HEK293 (cell line): ENCODE measurements at regions not wholly inside any gene's neighbourhood (a gene's known extent, or its start where the extent isn't known, plus 50 kb on each side); places are given as distances from the start of the nearest gene placed in this dataset.

ENCODE experiments used
- CTCF ChIA-PET: fragments of 350-600 bp; formaldehyde crosslinking; extraction: SDS; loops from one replicate; lab custom pipeline; 2021; ENCODE audit warnings: antibody characterized with exemption; lab: Yijun Ruan, JAX
- POLR2A ChIA-PET: fragments of 300-600 bp; formaldehyde crosslinking; extraction: SDS; loops from one replicate; lab custom pipeline; 2020; ENCODE audit warnings: antibody characterized with exemption, inconsistent platforms; lab: Yijun Ruan, JAX
- H3K27ac ChIP-seq: fragments of 200-500 bp; sonication (Bioruptor generic); 2 replicates; pipeline ENCODE4 v1.5.1; 2014; ENCODE audit warnings: low read depth, low read length, control low read depth, inconsistent platforms; ENCODE audit errors: extremely low read depth
- H3K36me3 ChIP-seq, 2 experiments: fragments of 200-500 bp in 1 of 2; sonication (Bioruptor generic) in 1 of 2; 1 replicate in 1 of 2; 2 replicates in 1 of 2; pipeline ENCODE4 v1.5.1; 2014 to 2017; ENCODE audit warnings: inconsistent platforms in 2 of 2, low read length in 2 of 2; ENCODE audit not compliant: control insufficient read depth in 2 of 2, insufficient read depth in 1 of 2
- H3K4me1 ChIP-seq: fragments of 200-500 bp; sonication (Bioruptor generic); 2 replicates; pipeline ENCODE4 v1.5.1; 2014; ENCODE audit warnings: mild to moderate bottlenecking, low read length, inconsistent platforms; ENCODE audit not compliant: control insufficient read depth, insufficient read depth
- H3K4me3 ChIP-seq: 2 replicates; pipeline ENCODE4 v1.5.1; 2011; ENCODE audit warnings: low read depth, mild to moderate bottlenecking, control low read depth, low read length, moderate library complexity
- H3K9me3 ChIP-seq: fragments of 200-500 bp; sonication (Bioruptor generic); 2 replicates; pipeline ENCODE4 v1.5.1; 2014; ENCODE audit warnings: low read depth, low read length, inconsistent platforms; ENCODE audit not compliant: control insufficient read depth, insufficient read depth
- ZBTB11 ChIP-seq: fragments of 450-650 bp; formaldehyde crosslinking; conservative IDR thresholded peaks from 2 replicates; pipeline ENCODE4 v1.5.1; 2016; ENCODE audit warnings: low read depth, missing biosample characterization, missing genetic modification characterization
- ZBTB48 ChIP-seq: fragments of 450-650 bp; formaldehyde crosslinking; IDR thresholded peaks from 2 replicates; pipeline ENCODE4 v1.5.1; 2016; ENCODE audit warnings: missing biosample characterization, missing genetic modification characterization
- ZNF266 ChIP-seq: fragments of 450-650 bp; formaldehyde crosslinking; IDR thresholded peaks from 2 replicates; pipeline ENCODE4 v1.5.1; 2016; ENCODE audit warnings: missing biosample characterization, missing genetic modification characterization, low read depth
- ZNF311 ChIP-seq: fragments of 450-650 bp; formaldehyde crosslinking; IDR thresholded peaks from 2 replicates; pipeline ENCODE4 v1.5.1; 2017; ENCODE audit warnings: missing biosample characterization, missing genetic modification characterization, borderline replicate concordance
- ZNF394 ChIP-seq: fragments of 450-650 bp; formaldehyde crosslinking; IDR thresholded peaks from 2 replicates; pipeline ENCODE4 v1.5.1; 2016; ENCODE audit warnings: missing biosample characterization, missing genetic modification characterization, mild to moderate bottlenecking, moderate library complexity, borderline replicate concordance
- ZNF473 ChIP-seq: fragments of 450-650 bp; formaldehyde crosslinking; IDR thresholded peaks from 2 replicates; pipeline ENCODE4 v1.5.1; 2017; ENCODE audit warnings: missing biosample characterization, missing genetic modification characterization
- ZNF48 ChIP-seq: fragments of 450-650 bp; formaldehyde crosslinking; IDR thresholded peaks from 2 replicates; pipeline ENCODE4 v1.5.1; 2016; ENCODE audit warnings: missing biosample characterization, missing genetic modification characterization
- ZNF555 ChIP-seq: fragments of 450-650 bp; formaldehyde crosslinking; conservative IDR thresholded peaks from 2 replicates; pipeline ENCODE4 v1.5.1; 2017; ENCODE audit warnings: missing biosample characterization, mild to moderate bottlenecking, missing genetic modification characterization, inconsistent platforms
- ZNF830 ChIP-seq: fragments of 450-650 bp; IDR thresholded peaks from 2 replicates; pipeline ENCODE4 v1.5.0; 2018; ENCODE audit warnings: missing biosample characterization, missing genetic modification characterization, low read depth, mild to moderate bottlenecking, moderate library complexity
- TF ChIP-seq, protein P1 (sequence below): fragments of 450-650 bp; formaldehyde crosslinking; IDR thresholded peaks from 2 replicates; pipeline ENCODE4 v1.5.1; 2016; ENCODE audit warnings: missing biosample characterization, missing genetic modification characterization
- TF ChIP-seq, protein P2 (sequence below): fragments of 450-650 bp; formaldehyde crosslinking; IDR thresholded peaks from 2 replicates; pipeline ENCODE4 v1.5.1; 2016; ENCODE audit warnings: missing biosample characterization, missing genetic modification characterization
- TF ChIP-seq, protein P3 (sequence below): fragments of 450-650 bp; formaldehyde crosslinking; conservative IDR thresholded peaks from 2 replicates; pipeline ENCODE4 v1.5.1; 2016; ENCODE audit warnings: low read depth, missing biosample characterization, missing genetic modification characterization

GRCh38 chr10:3404381-3404780, 231.8 kb upstream of the PITRM1 start:
- TF ChIP-seq ZNF266 (tag by site-specific recombination) (no peak), ZNF830 (tag by site-specific recombination) (no peak), ZNF394 (tag by site-specific recombination) (no peak), ZNF48 (tag by site-specific recombination) (no peak), ZNF311 (tag by site-specific recombination) (no peak), ZBTB11 (tag by site-specific recombination) (no peak), ZNF555 (tag by site-specific recombination) (no peak), ZBTB48 (tag by site-specific recombination) (no peak), ZNF473 (tag by site-specific recombination) (no peak)
- TF ChIP-seq, protein P1, sequence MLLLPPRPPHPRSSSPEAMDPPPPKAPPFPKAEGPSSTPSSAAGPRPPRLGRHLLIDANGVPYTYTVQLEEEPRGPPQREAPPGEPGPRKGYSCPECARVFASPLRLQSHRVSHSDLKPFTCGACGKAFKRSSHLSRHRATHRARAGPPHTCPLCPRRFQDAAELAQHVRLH (tag by site-specific recombination): no peak
- TF ChIP-seq, protein P2, sequence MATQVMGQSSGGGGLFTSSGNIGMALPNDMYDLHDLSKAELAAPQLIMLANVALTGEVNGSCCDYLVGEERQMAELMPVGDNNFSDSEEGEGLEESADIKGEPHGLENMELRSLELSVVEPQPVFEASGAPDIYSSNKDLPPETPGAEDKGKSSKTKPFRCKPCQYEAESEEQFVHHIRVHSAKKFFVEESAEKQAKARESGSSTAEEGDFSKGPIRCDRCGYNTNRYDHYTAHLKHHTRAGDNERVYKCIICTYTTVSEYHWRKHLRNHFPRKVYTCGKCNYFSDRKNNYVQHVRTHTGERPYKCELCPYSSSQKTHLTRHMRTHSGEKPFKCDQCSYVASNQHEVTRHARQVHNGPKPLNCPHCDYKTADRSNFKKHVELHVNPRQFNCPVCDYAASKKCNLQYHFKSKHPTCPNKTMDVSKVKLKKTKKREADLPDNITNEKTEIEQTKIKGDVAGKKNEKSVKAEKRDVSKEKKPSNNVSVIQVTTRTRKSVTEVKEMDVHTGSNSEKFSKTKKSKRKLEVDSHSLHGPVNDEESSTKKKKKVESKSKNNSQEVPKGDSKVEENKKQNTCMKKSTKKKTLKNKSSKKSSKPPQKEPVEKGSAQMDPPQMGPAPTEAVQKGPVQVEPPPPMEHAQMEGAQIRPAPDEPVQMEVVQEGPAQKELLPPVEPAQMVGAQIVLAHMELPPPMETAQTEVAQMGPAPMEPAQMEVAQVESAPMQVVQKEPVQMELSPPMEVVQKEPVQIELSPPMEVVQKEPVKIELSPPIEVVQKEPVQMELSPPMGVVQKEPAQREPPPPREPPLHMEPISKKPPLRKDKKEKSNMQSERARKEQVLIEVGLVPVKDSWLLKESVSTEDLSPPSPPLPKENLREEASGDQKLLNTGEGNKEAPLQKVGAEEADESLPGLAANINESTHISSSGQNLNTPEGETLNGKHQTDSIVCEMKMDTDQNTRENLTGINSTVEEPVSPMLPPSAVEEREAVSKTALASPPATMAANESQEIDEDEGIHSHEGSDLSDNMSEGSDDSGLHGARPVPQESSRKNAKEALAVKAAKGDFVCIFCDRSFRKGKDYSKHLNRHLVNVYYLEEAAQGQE (tag by site-specific recombination): no peak
- TF ChIP-seq, protein P3, sequence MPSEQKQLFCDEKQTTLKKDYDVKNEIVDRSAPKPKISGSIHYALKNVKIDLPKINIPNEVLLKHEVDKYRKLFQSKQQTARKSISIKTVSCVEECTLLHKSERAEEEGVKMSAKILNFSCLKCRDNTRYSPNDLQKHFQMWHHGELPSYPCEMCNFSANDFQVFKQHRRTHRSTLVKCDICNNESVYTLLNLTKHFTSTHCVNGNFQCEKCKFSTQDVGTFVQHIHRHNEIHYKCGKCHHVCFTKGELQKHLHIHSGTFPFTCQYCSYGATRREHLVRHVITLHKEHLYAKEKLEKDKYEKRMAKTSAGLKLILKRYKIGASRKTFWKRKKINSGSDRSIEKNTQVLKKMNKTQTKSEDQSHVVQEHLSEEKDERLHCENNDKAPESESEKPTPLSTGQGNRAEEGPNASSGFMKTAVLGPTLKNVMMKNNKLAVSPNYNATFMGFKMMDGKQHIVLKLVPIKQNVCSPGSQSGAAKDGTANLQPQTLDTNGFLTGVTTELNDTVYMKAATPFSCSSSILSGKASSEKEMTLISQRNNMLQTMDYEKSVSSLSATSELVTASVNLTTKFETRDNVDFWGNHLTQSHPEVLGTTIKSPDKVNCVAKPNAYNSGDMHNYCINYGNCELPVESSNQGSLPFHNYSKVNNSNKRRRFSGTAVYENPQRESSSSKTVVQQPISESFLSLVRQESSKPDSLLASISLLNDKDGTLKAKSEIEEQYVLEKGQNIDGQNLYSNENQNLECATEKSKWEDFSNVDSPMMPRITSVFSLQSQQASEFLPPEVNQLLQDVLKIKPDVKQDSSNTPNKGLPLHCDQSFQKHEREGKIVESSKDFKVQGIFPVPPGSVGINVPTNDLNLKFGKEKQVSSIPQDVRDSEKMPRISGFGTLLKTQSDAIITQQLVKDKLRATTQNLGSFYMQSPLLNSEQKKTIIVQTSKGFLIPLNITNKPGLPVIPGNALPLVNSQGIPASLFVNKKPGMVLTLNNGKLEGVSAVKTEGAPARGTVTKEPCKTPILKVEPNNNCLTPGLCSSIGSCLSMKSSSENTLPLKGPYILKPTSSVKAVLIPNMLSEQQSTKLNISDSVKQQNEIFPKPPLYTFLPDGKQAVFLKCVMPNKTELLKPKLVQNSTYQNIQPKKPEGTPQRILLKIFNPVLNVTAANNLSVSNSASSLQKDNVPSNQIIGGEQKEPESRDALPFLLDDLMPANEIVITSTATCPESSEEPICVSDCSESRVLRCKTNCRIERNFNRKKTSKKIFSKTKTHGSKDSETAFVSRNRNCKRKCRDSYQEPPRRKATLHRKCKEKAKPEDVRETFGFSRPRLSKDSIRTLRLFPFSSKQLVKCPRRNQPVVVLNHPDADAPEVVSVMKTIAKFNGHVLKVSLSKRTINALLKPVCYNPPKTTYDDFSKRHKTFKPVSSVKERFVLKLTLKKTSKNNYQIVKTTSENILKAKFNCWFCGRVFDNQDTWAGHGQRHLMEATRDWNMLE (tag by site-specific recombination): no peak
- TF ChIP-seq, all 188 proteins: peak for 0
- no peak overlapping the region for H3K4me3 ChIP-seq
- H3K27ac ChIP-seq: no peak overlapping the region
- ChIA-PET CTCF (no interaction called here), POLR2A (no interaction called here)
- H3K9me3 ChIP-seq: no peaks in the 10 kb centered on the region
- no peaks in the 10 kb centered on the region for H3K4me1 ChIP-seq
- H3K36me3 ChIP-seq: no peaks in the 10 kb centered on the region
